BJ (cell line): ENCODE measurements at regions not wholly inside any gene's neighbourhood (a gene's known extent, or its start where the extent isn't known, plus 50 kb on each side); places are given as distances from the start of the nearest gene placed in this dataset.

ENCODE experiments used
- CTCF ChIA-PET: fragments of 350-600 bp; formaldehyde crosslinking; extraction: SDS; loops from one replicate; lab custom pipeline; 2021; ENCODE audit warnings: antibody characterized with exemption, inconsistent platforms; lab: Yijun Ruan, JAX
- POLR2A ChIA-PET: fragments of 300-600 bp; sonication (Branson Sonifier 250); formaldehyde crosslinking; extraction: SDS; loops from one replicate; lab custom pipeline; 2021; ENCODE audit warnings: antibody characterized with exemption; lab: Charles Lee
- DNase-seq: peaks from one replicate; pipeline ENCODE4 v3.0.0-alpha.2; 2011; ENCODE audit warnings: low read depth
- H3K27me3 ChIP-seq: 2 replicates; pipeline ENCODE4 v1.6.0; 2011; ENCODE audit warnings: low read length; ENCODE audit not compliant: control insufficient read depth, insufficient read depth
- H3K36me3 ChIP-seq: 2 replicates; pipeline ENCODE4 v1.5.1; 2011; ENCODE audit warnings: low read length; ENCODE audit not compliant: control insufficient read depth, insufficient read depth
- H3K4me3 ChIP-seq: 2 replicates; pipeline ENCODE4 v1.5.1; 2011; ENCODE audit warnings: low read depth, mild to moderate bottlenecking, control low read depth, low read length
- CTCF ChIP-seq: IDR thresholded peaks from 2 replicates; pipeline ENCODE4 v1.5.1; 2011; ENCODE audit warnings: low read depth, mild to moderate bottlenecking, control low read depth, inconsistent platforms, low read length, moderate library complexity; ENCODE audit not compliant: insufficient read depth

- ChIA-PET POLR2A (no interaction called here), CTCF (no interaction called here)
- H3K36me3 ChIP-seq: no peaks in the 10 kb centered on the region
- H3K27me3 ChIP-seq: no peaks in the 10 kb centered on the region
- H3K4me3 ChIP-seq: no peak overlapping the region
- no peak for TF ChIP-seq CTCF
- DNase-seq: no peak
These were observed 79.1 kb upstream of the FAM120A start for GRCh38 chr9:93372391-93372790.

- Histone ChIP-seq H3K36me3 (no peaks in the 10 kb centered on the region), H3K27me3 (no peaks in the 10 kb centered on the region), H3K4me3 (no peak overlapping the region)
- ChIA-PET CTCF (no interaction called here), POLR2A (no interaction called here)
- no peak for TF ChIP-seq CTCF
- no peak for DNase-seq
These were observed 75.1 kb upstream of the FAM120A start for GRCh38 chr9:93376411-93376810.

- TF ChIP-seq CTCF: no peak
- DNase-seq: no peak
These were observed 73.2 kb upstream of the FAM120A start for GRCh38 chr9:93378276-93378675.

GRCh38 chr9:93379051-93379450 lies 72.4 kb upstream of the FAM120A start:
- H3K36me3 ChIP-seq: no peaks in the 10 kb centered on the region
- POLR2A ChIA-PET: no interaction called here
- CTCF ChIA-PET: no interaction called here
- H3K27me3 ChIP-seq: no peaks in the 10 kb centered on the region
- DNase-seq: no peak
- H3K4me3 ChIP-seq: no peak overlapping the region
- TF ChIP-seq CTCF: no peak

More at GRCh38 chr9:93378276-93378675, 73.2 kb upstream of the FAM120A start:
- Histone ChIP-seq H3K4me3 (no peak overlapping the region), H3K27me3 (no peaks in the 10 kb centered on the region), H3K36me3 (no peaks in the 10 kb centered on the region)
- CTCF ChIA-PET: no interaction called here
- POLR2A ChIA-PET: no interaction called here

- Histone ChIP-seq H3K27me3 (no peaks in the 10 kb centered on the region), H3K36me3 (no peaks in the 10 kb centered on the region), H3K4me3 (no peak overlapping the region)
- TF ChIP-seq CTCF: no peak
- CTCF ChIA-PET: no interaction called here
- POLR2A ChIA-PET: no interaction called here
- DNase-seq: no peak
These were observed 71.0 kb upstream of the FAM120A start for GRCh38 chr9:93380410-93381060.
